Parathyroid adenoma (tissue), 2 donors: ENCODE measurements at regions not wholly inside any gene's neighbourhood (a gene's known extent, or its start where the extent isn't known, plus 50 kb on each side); places are given as distances from the start of the nearest gene placed in this dataset.

ENCODE experiments used
- H2AFZ ChIP-seq: fragments of 300-600 bp; sonication (generic); one replicate; pipeline ENCODE4 v1.7.0; 2017; ENCODE audit warnings: antibody characterized with exemption, mild to moderate bottlenecking
- H3K27ac ChIP-seq: fragments of 300-600 bp; sonication (generic); one replicate; pipeline ENCODE4 v1.7.0; 2017
- H3K27me3 ChIP-seq: fragments of 300-600 bp; sonication (generic); one replicate; pipeline ENCODE4 v1.7.0; 2017; ENCODE audit warnings: low read length; ENCODE audit not compliant: control insufficient read depth, insufficient read depth
- H3K36me3 ChIP-seq: fragments of 300-600 bp; sonication (generic); one replicate; pipeline ENCODE4 v1.7.0; 2017; ENCODE audit warnings: low read length; ENCODE audit not compliant: control insufficient read depth, insufficient read depth
- H3K4me1 ChIP-seq: fragments of 300-600 bp; sonication (generic); one replicate; pipeline ENCODE4 v1.7.0; 2017; ENCODE audit warnings: control low read depth
- H3K4me2 ChIP-seq: fragments of 300-600 bp; sonication (generic); one replicate; pipeline ENCODE4 v1.7.0; 2017; ENCODE audit warnings: low read length
- H3K4me3 ChIP-seq: fragments of 300-600 bp; sonication (generic); one replicate; pipeline ENCODE4 v1.7.0; 2017; ENCODE audit warnings: low read depth, low read length
- H3K79me2 ChIP-seq: fragments of 300-600 bp; sonication (generic); one replicate; pipeline ENCODE4 v1.7.0; 2017; ENCODE audit warnings: control low read depth
- H3K9ac ChIP-seq: fragments of 300-600 bp; sonication (generic); one replicate; pipeline ENCODE4 v1.7.0; 2017; ENCODE audit warnings: mild to moderate bottlenecking
- H3K9me3 ChIP-seq: fragments of 300-600 bp; sonication (generic); one replicate; pipeline ENCODE4 v1.7.0; 2017; ENCODE audit warnings: low read length; ENCODE audit not compliant: control insufficient read depth
- CTCF ChIP-seq: fragments of 300-600 bp; sonication (generic); IDR thresholded peaks from one replicate; pipeline ENCODE4 v1.7.0; 2017; ENCODE audit warnings: antibody characterized with exemption, mild to moderate bottlenecking
- donor health status: primary hyperparathyroidism.

DNA sequence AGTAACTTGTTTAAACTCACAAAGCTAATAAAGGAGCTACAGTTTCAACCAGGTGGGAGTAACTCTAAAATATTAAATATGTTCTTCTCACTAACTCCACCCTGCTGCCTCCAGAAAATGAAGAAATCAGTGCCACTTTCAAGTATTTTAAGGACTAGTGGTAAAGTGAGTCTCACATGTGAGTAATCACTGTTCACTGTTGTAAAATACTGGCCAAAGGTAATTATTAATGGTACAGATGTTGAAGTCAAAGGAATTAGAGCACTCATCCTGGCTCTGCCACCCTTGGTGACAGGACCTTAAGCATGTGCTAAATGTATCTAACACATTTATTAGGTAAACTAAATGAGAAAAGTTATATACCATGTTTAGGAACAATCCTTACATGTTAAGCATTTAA is 430.7 kb downstream of the BRINP1 start:
- Histone ChIP-seq H3K4me3 (no peak overlapping the region), H3K4me2 (no peak overlapping the region), H3K9ac (no peak overlapping the region), H2AFZ (no peak overlapping the region), H3K4me1 (no peaks in the 10 kb centered on the region), H3K27ac (no peak overlapping the region), H3K36me3 (no peaks in the 10 kb centered on the region), H3K27me3 (no peaks in the 10 kb centered on the region), H3K79me2 (no peaks in the 10 kb centered on the region), H3K9me3 (no peaks in the 10 kb centered on the region)
- TF ChIP-seq CTCF: no peak

DNA sequence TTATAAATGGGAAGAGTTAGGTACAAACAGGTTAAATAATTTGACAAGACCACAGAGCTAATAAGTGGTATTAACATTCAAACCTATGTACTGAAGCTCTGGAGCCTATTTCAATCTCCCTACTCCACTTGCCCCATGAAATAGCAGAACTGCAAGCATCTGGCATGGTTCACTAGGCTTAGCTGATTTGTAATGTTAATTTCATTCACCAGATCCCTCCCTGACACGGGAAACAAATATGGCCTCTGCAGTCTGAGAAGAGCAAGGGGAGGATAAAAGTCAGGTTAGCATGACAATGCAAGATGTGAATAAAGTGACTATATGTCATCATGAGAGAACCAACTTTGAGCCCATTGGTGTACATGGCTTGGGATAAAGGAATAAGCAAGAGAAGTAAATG is 428.8 kb downstream of the BRINP1 start:
- Histone ChIP-seq H2AFZ (no peak overlapping the region), H3K4me3 (no peak overlapping the region), H3K27ac (no peak overlapping the region), H3K9ac (no peak overlapping the region), H3K36me3 (no peaks in the 10 kb centered on the region), H3K9me3 (no peaks in the 10 kb centered on the region), H3K4me2 (no peak overlapping the region), H3K79me2 (no peaks in the 10 kb centered on the region), H3K4me1 (no peaks in the 10 kb centered on the region), H3K27me3 (no peaks in the 10 kb centered on the region)
- no peak for TF ChIP-seq CTCF

- Histone ChIP-seq H3K9me3 (no peaks in the 10 kb centered on the region), H2AFZ (no peak overlapping the region), H3K9ac (no peak overlapping the region), H3K36me3 (no peaks in the 10 kb centered on the region), H3K27me3 (no peaks in the 10 kb centered on the region), H3K4me1 (no peaks in the 10 kb centered on the region), H3K4me3 (no peak overlapping the region), H3K4me2 (no peak overlapping the region), H3K79me2 (no peaks in the 10 kb centered on the region), H3K27ac (no peak overlapping the region)
- no peak for TF ChIP-seq CTCF
Measured at GRCh38 chr9:118946669-118947068, 422.6 kb downstream of the BRINP1 start.

GRCh38 chr9:118954857-118955256 is 414.4 kb downstream of the BRINP1 start:
- H2AFZ ChIP-seq: no peak overlapping the region
- no peak for TF ChIP-seq CTCF
- H3K9ac ChIP-seq: no peak overlapping the region
- H3K27ac ChIP-seq: no peak overlapping the region
- no peaks in the 10 kb centered on the region for H3K9me3 ChIP-seq
- H3K4me3 ChIP-seq: no peak overlapping the region
- H3K4me2 ChIP-seq: no peak overlapping the region
- no peaks in the 10 kb centered on the region for H3K36me3 ChIP-seq
- no peaks in the 10 kb centered on the region for H3K4me1 ChIP-seq
- H3K79me2 ChIP-seq: no peaks in the 10 kb centered on the region
- no peaks in the 10 kb centered on the region for H3K27me3 ChIP-seq

DNA sequence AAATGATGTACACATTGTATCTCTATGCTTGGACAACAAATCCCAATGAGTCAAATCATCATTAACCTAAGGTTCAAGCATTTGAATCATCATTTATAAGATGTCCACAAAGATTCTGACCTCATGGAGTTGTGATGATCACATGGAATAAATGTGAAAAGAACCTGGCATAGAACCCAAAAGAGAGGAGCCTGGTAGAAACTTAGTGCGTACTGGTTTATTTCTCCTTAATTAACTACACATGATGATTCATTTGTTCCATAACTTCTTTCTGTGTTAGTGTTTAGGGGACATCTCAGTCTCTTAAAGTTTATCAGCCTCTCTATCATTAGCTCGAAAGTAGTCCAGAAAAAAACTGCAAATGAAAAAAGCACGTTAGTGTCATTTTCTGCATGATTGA is 411.6 kb downstream of the BRINP1 start:
- Histone ChIP-seq H3K4me3 (no peak overlapping the region), H3K27me3 (no peaks in the 10 kb centered on the region), H3K4me1 (peaks cover 4% of the 10 kb centered on the region), H2AFZ (no peak overlapping the region), H3K4me2 (no peak overlapping the region), H3K9me3 (no peaks in the 10 kb centered on the region), H3K36me3 (peaks cover 3% of the 10 kb centered on the region), H3K27ac (no peak overlapping the region), H3K9ac (no peak overlapping the region), H3K79me2 (no peaks in the 10 kb centered on the region)
- TF ChIP-seq CTCF: no peak
